RPMI7951 (cell line): ENCODE measurements at regions not wholly inside any gene's neighbourhood (a gene's known extent, or its start where the extent isn't known, plus 50 kb on each side); places are given as distances from the start of the nearest gene placed in this dataset.

Source experiments
- DNase-seq: peaks from one replicate; pipeline ENCODE4 v3.0.0-alpha.2; 2012; ENCODE audit warnings: low read depth

- DNase-seq, result no peak
These were observed 170.1 kb downstream of the INHBB start for GRCh38 chr2:120515759-120516678.

- DNase-seq, result peak; percentile 30
These were observed 170.9 kb downstream of the INHBB start for GRCh38 chr2:120516679-120517314.

- DNase-seq, result no peak
These were observed 172.0 kb downstream of the INHBB start for GRCh38 chr2:120517751-120518469.

- no peak for DNase-seq
These were observed 172.9 kb downstream of the INHBB start for GRCh38 chr2:120518819-120519218.

GRCh38 chr2:120519469-120519868 is 173.5 kb downstream of the INHBB start:
- no peak for DNase-seq

GRCh38 chr2:120520454-120520853 is 174.5 kb downstream of the INHBB start:
- DNase-seq, result no peak

GRCh38 chr2:120520929-120521912 is 175.3 kb downstream of the INHBB start:
- DNase-seq, result peak; percentile 29

GRCh38 chr2:120522151-120522751 is 176.3 kb downstream of the INHBB start:
- no peak for DNase-seq

- no peak for DNase-seq
These were observed 177.8 kb downstream of the INHBB start for GRCh38 chr2:120523766-120524165.

- DNase-seq, result no peak
These were observed 178.2 kb downstream of the INHBB start for GRCh38 chr2:120524174-120524573.

- peak; percentile 30 for DNase-seq
These were observed 179.4 kb downstream of the INHBB start for GRCh38 chr2:120525056-120526046.

- no peak for DNase-seq
These were observed 180.2 kb downstream of the INHBB start for GRCh38 chr2:120526047-120526562.

GRCh38 chr2:120526997-120527945 is 181.3 kb downstream of the INHBB start:
- DNase-seq, result no peak

- no peak for DNase-seq
These were observed 182.2 kb downstream of the INHBB start for GRCh38 chr2:120528051-120528692.

- DNase-seq, result no peak
These were observed 182.7 kb downstream of the INHBB start for GRCh38 chr2:120528693-120529076.

- no peak for DNase-seq
These were observed 184.8 kb downstream of the INHBB start for GRCh38 chr2:120530781-120531180.

GRCh38 chr2:120531365-120531764 is 185.4 kb downstream of the INHBB start:
- no peak for DNase-seq
